Vagina (tissue), 2 donors: ENCODE measurements at regions not wholly inside any gene's neighbourhood (a gene's known extent, or its start where the extent isn't known, plus 50 kb on each side); places are given as distances from the start of the nearest gene placed in this dataset.

Experiments
- CTCF ChIP-seq, 3 experiments: fragments of 450-650 bp in 2 of 3; fragments of 200-600 bp in 1 of 3; sonication (generic) in 1 of 3; IDR thresholded peaks; one replicate each; pipeline ENCODE4 v1.5.1; 2017 to 2019; ENCODE audit warnings: antibody characterized with exemption in 3 of 3, mild to moderate bottlenecking in 2 of 3, moderate library complexity in 2 of 3
- POLR2A ChIP-seq, 2 donors: fragments of 450-650 bp; IDR thresholded peaks; one replicate each; pipeline ENCODE4 v1.6.1; 2017; ENCODE audit warnings: antibody characterized with exemption in 2 of 2, mild to moderate bottlenecking in 2 of 2, moderate library complexity in 2 of 2
- POLR2AphosphoS5 ChIP-seq, 2 donors: sonication (generic); formaldehyde crosslinking; IDR thresholded peaks; one replicate each; pipeline ENCODE4 v1.9.0; 2017; ENCODE audit warnings: antibody characterized with exemption in 2 of 2, mild to moderate bottlenecking in 2 of 2, low read depth in 1 of 2; ENCODE audit not compliant: insufficient read depth in 1 of 2

GRCh38 chr2:107072150-107072940 is 186.4 kb upstream of the ST6GAL2 start:
- TF ChIP-seq CTCF (IDR thresholded peaks at IDR 0.05) (no peak), POLR2A (IDR thresholded peaks at IDR 0.05) (no peak), POLR2AphosphoS5 (IDR thresholded peaks at IDR 0.05; ENCODE audit: insufficient read depth in 1 of 2, low read depth in 1 of 2) (no peak)
